Neuronal stem cell (in vitro differentiated cells): ENCODE measurements at regions not wholly inside any gene's neighbourhood (a gene's known extent, or its start where the extent isn't known, plus 50 kb on each side); places are given as distances from the start of the nearest gene placed in this dataset.

Experiments
- DNase-seq: peaks from one replicate; pipeline ENCODE4 v3.0.0-alpha.2; 2013; ENCODE audit warnings: low spot score
- H2AFZ ChIP-seq: one replicate; pipeline ENCODE4 v1.6.1; 2013; ENCODE audit warnings: mild to moderate bottlenecking, low read length, inconsistent platforms
- H2AK5ac ChIP-seq: 2 replicates; pipeline ENCODE4 v1.6.1; 2013; ENCODE audit warnings: low read depth, mild to moderate bottlenecking, inconsistent platforms, low read length, moderate library complexity, mixed read lengths
- H2BK120ac ChIP-seq: 2 replicates; pipeline ENCODE4 v1.6.1; 2013; ENCODE audit warnings: low read depth, mild to moderate bottlenecking, inconsistent platforms, low read length, moderate library complexity, mixed read lengths
- H2BK12ac ChIP-seq: one replicate; pipeline ENCODE4 v1.6.1; 2013; ENCODE audit warnings: low read length, inconsistent platforms
- H2BK15ac ChIP-seq: 2 replicates; pipeline ENCODE4 v1.6.1; 2013; ENCODE audit warnings: mild to moderate bottlenecking, low read length, inconsistent platforms, mixed read lengths
- H2BK5ac ChIP-seq: one replicate; pipeline ENCODE4 v1.6.1; 2013; ENCODE audit warnings: inconsistent platforms, mild to moderate bottlenecking, low read length, moderate library complexity
- H3K14ac ChIP-seq: one replicate; pipeline ENCODE4 v1.6.1; 2013; ENCODE audit warnings: low read length, inconsistent platforms
- H3K18ac ChIP-seq: 2 replicates; pipeline ENCODE4 v1.6.1; 2013; ENCODE audit warnings: low read length, inconsistent platforms
- H3K23ac ChIP-seq: 2 replicates; pipeline ENCODE4 v1.6.1; 2013; ENCODE audit warnings: low read depth, mild to moderate bottlenecking, mixed read lengths, low read length, inconsistent platforms; ENCODE audit not compliant: poor library complexity
- H3K27ac ChIP-seq: replicated peaks from 3 replicates; pipeline ENCODE4 v1.5.1; 2013; ENCODE audit warnings: low read length, inconsistent platforms
- H3K27me3 ChIP-seq, 3 experiments: 2 replicates each; pipeline ENCODE4 v1.6.1; 2013; ENCODE audit warnings: low read length in 3 of 3, mild to moderate bottlenecking in 2 of 3, inconsistent platforms in 1 of 3, low read depth in 1 of 3, mixed read lengths in 1 of 3, moderate library complexity in 1 of 3; ENCODE audit not compliant: control insufficient read depth in 3 of 3, insufficient read depth in 3 of 3
- H3K36me3 ChIP-seq, 2 donors: replicated peaks in 1 of 2; 2 replicates each; pipeline ENCODE4 v1.6.1; 2013; ENCODE audit warnings: low read length in 2 of 2; ENCODE audit not compliant: control insufficient read depth in 2 of 2, insufficient read depth in 2 of 2
- H3K4ac ChIP-seq: 2 replicates; pipeline ENCODE4 v1.6.1; 2013; ENCODE audit warnings: inconsistent platforms, mild to moderate bottlenecking, low read length, moderate library complexity
- H3K4me1 ChIP-seq, 2 donors: 1 replicate in 1 of 2; 2 replicates in 1 of 2; pipeline ENCODE4 v1.6.1; 2013; ENCODE audit warnings: low read length in 2 of 2, low read depth in 1 of 2; ENCODE audit not compliant: control insufficient read depth in 2 of 2, insufficient read depth in 1 of 2
- H3K4me2 ChIP-seq: one replicate; pipeline ENCODE4 v1.6.1; 2013; ENCODE audit warnings: mild to moderate bottlenecking, low read length, inconsistent platforms; ENCODE audit not compliant: insufficient read depth, poor library complexity, severe bottlenecking
- H3K4me3 ChIP-seq, 2 donors: 2 replicates each; pipeline ENCODE4 v1.5.1; 2013; ENCODE audit warnings: low read length in 2 of 2, mild to moderate bottlenecking in 2 of 2, inconsistent platforms in 1 of 2, moderate library complexity in 1 of 2
- H3K79me1 ChIP-seq: one replicate; pipeline ENCODE4 v1.6.1; 2013; ENCODE audit warnings: low read depth, mild to moderate bottlenecking, inconsistent platforms, low read length, moderate library complexity
- H3K9ac ChIP-seq: one replicate; pipeline ENCODE4 v1.6.1; 2013; ENCODE audit warnings: mild to moderate bottlenecking, low read depth, low read length, inconsistent platforms; ENCODE audit not compliant: poor library complexity
- H3K9me3 ChIP-seq, 2 donors: replicated peaks in 1 of 2; 2 replicates each; pipeline versions ENCODE3 to v1.6.1; 2013; ENCODE audit warnings: low read length in 2 of 2, mild to moderate bottlenecking in 2 of 2, inconsistent platforms in 1 of 2, low read depth in 1 of 2, mixed read lengths in 1 of 2, moderate library complexity in 1 of 2; ENCODE audit not compliant: control insufficient read depth in 2 of 2, insufficient read depth in 1 of 2
- H4K8ac ChIP-seq: one replicate; pipeline ENCODE4 v1.6.1; 2013; ENCODE audit warnings: low read depth, mild to moderate bottlenecking, inconsistent platforms, low read length, moderate library complexity
- H4K91ac ChIP-seq: one replicate; pipeline ENCODE4 v1.6.1; 2013; ENCODE audit warnings: low read length, low read depth, mild to moderate bottlenecking, inconsistent platforms; ENCODE audit not compliant: poor library complexity
- WGBS, 2 donors: extraction: QIAGEN DNeasy Blood & Tissue Kit; methylation state at CpG; one replicate each; pipeline ENCODE4 v1.1.7; 2013; ENCODE audit warnings: missing lambda C conversion rate in 2 of 2, mixed read lengths in 1 of 2; ENCODE audit not compliant: insufficient read length in 2 of 2, insufficient replicate concordance in 1 of 2; ENCODE audit errors: extremely low coverage in 2 of 2; 5-methylcytosine and 5-hydroxymethylcytosine counted together

DNA sequence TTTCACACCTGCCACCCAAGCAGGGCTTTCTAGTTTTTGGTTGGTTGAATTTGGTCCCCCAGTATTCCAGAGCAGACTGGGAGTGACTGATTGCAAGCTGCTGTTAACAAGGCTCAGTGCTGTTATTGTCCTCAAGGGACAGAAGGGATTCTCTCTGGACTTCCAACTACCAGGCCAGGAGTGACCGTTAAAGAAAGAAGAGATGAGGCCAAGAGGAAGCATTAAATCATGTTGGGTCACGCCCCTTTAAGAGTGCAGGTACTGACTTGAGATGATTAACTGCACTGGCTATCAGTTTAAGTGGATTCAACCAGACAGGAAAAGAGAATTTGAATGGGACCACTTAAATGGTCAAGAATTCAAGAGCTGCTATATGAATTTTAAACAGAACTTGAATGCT is 220.8 kb upstream of the PCSK5 start:
- no peak overlapping the region for H4K91ac ChIP-seq
- no peak overlapping the region for H3K18ac ChIP-seq
- no peak overlapping the region for H3K27ac ChIP-seq
- H2AFZ ChIP-seq, result no peak overlapping the region
- no peak overlapping the region for H2BK5ac ChIP-seq
- no peak overlapping the region for H3K9ac ChIP-seq
- no peak overlapping the region for H2BK12ac ChIP-seq
- no peak overlapping the region for H2BK120ac ChIP-seq
- no peak overlapping the region for H3K4me3 ChIP-seq
- DNase-seq, result no peak
- no peak overlapping the region for H2AK5ac ChIP-seq
- peaks cover 0 to 9% of the 10 kb centered on the region in 2 donors for H3K4me1 ChIP-seq
- H3K36me3 ChIP-seq, result no peaks in the 10 kb centered on the region
- no CpG with 5 or more reads among the region's 2 CpGs for WGBS, 2 donors
- H3K9me3 ChIP-seq, result no peaks in the 10 kb centered on the region
- H3K4me2 ChIP-seq, result no peak overlapping the region
- no peak overlapping the region for H3K14ac ChIP-seq
- no peak overlapping the region for H3K4ac ChIP-seq
- H4K8ac ChIP-seq, result no peak overlapping the region
- no peaks in the 10 kb centered on the region for H3K79me1 ChIP-seq
- H3K23ac ChIP-seq, result no peak overlapping the region
- H3K27me3 ChIP-seq, result no peaks in the 10 kb centered on the region
- H2BK15ac ChIP-seq, result no peak overlapping the region

DNA sequence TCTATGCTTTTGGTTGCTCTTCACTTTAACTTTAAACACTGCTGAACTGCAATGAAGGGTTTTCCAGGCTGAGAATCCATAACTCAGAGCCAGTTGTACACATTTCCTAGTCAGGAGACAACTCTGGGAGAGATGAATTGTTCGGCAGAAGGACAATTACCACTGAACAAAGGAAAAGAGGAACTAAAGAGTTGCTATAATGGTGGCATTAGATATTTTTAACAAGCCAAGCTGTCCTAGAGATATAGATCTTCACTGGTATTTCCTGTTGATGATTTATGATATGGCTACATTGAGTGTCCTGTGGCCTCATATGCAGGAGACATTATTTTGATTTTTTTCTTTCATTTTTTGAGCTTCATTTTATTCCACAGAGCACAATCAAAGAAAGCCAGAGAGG is 219.1 kb upstream of the PCSK5 start:
- Histone ChIP-seq H3K4ac (no peak overlapping the region), H2BK120ac (no peak overlapping the region), H3K23ac (no peak overlapping the region), H3K4me2 (no peak overlapping the region), H3K36me3 (no peaks in the 10 kb centered on the region), H3K18ac (no peak overlapping the region), H3K9me3 (no peaks in the 10 kb centered on the region), H2BK5ac (no peak overlapping the region), H3K27ac (no peak overlapping the region), H3K4me1 (peaks cover 0 to 9% of the 10 kb centered on the region in 2 donors), H3K14ac (no peak overlapping the region), H4K91ac (no peak overlapping the region), H2BK12ac (no peak overlapping the region), H3K27me3 (no peaks in the 10 kb centered on the region), H4K8ac (no peak overlapping the region), H2AFZ (no peak overlapping the region), H2AK5ac (no peak overlapping the region), H3K79me1 (no peaks in the 10 kb centered on the region), H3K4me3 (no peak overlapping the region), H2BK15ac (no peak overlapping the region), H3K9ac (no peak overlapping the region)
- WGBS, 2 donors, result no CpG with 5 or more reads among the region's 1 CpG
- no peak for DNase-seq

DNA sequence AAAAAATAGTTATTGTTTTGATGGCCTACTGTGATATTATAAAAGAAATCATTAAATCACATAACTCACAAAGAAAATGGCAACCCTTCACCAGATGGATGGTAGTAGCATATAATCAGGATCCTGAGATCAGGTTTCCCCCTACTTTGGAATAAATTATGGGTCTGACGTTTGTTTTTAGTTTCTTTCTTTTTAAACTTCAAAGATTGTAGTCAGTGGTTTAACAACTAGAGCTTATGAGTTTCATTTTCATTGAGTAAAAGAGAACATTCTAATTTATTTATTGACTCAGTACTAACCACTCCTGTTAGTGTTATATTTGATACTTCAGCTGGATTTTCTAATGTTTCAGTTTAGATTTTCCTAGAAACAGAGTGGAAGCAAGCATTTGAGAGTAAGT is 218.0 kb upstream of the PCSK5 start:
- WGBS, 2 donors, result no CpG with 5 or more reads among the region's 1 CpG
- no peak overlapping the region for H2BK15ac ChIP-seq
- no peak overlapping the region for H2AK5ac ChIP-seq
- peaks cover 0 to 9% of the 10 kb centered on the region in 2 donors for H3K4me1 ChIP-seq
- H4K91ac ChIP-seq, result no peak overlapping the region
- H3K9ac ChIP-seq, result no peak overlapping the region
- no peak overlapping the region for H3K4me2 ChIP-seq
- H3K4me3 ChIP-seq, result no peak overlapping the region
- no peak overlapping the region for H3K23ac ChIP-seq
- H3K27ac ChIP-seq, result no peak overlapping the region
- H3K79me1 ChIP-seq, result no peaks in the 10 kb centered on the region
- no peak overlapping the region for H2BK12ac ChIP-seq
- no peaks in the 10 kb centered on the region for H3K27me3 ChIP-seq
- no peak for DNase-seq
- H2AFZ ChIP-seq, result no peak overlapping the region
- H3K18ac ChIP-seq, result no peak overlapping the region
- no peak overlapping the region for H3K4ac ChIP-seq
- no peak overlapping the region for H2BK120ac ChIP-seq
- H3K14ac ChIP-seq, result no peak overlapping the region
- no peaks in the 10 kb centered on the region for H3K9me3 ChIP-seq
- no peaks in the 10 kb centered on the region for H3K36me3 ChIP-seq
- H4K8ac ChIP-seq, result no peak overlapping the region
- no peak overlapping the region for H2BK5ac ChIP-seq

DNA sequence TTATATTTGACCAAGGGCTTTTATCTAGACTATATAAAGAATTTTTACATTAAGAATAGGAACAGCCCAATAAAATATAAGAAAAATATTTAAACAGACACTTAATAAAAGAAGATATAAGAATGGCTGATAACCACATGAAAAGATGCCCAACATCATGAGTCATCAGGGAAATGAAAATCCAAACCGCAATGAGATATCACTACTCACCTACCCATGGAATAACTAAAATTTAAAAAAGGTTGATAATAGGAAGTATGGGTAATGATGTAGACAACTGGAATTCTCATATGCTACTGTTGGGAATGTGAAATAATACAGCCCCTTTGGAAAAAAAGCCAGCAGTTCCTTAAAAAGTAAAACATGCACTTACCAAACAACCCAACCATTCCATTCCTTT is 206.9 kb upstream of the PCSK5 start:
- Histone ChIP-seq H3K36me3 (no peaks in the 10 kb centered on the region), H3K9ac (no peak overlapping the region), H3K4me1 (no peaks in the 10 kb centered on the region), H4K8ac (no peak overlapping the region), H3K4ac (no peak overlapping the region), H4K91ac (no peak overlapping the region), H3K23ac (no peak overlapping the region), H2AK5ac (no peak overlapping the region), H3K27me3 (no peaks in the 10 kb centered on the region), H3K27ac (no peak overlapping the region), H2BK120ac (no peak overlapping the region), H3K18ac (no peak overlapping the region), H2BK15ac (no peak overlapping the region), H3K4me2 (no peak overlapping the region), H3K14ac (no peak overlapping the region), H3K9me3 (no peaks in the 10 kb centered on the region), H2AFZ (no peak overlapping the region), H3K79me1 (no peaks in the 10 kb centered on the region), H2BK12ac (no peak overlapping the region), H2BK5ac (no peak overlapping the region), H3K4me3 (no peak overlapping the region)
- DNase-seq, result no peak
- WGBS, 2 donors, result no CpG with 5 or more reads among the region's 1 CpG
